H1 (cell line): ENCODE measurements at regions not wholly inside any gene's neighbourhood (a gene's known extent, or its start where the extent isn't known, plus 50 kb on each side); places are given as distances from the start of the nearest gene placed in this dataset.

Experiments
- CTCF ChIA-PET: fragments of 300-600 bp; sonication (Branson Sonifier 250); formaldehyde crosslinking; loops from one replicate; lab custom pipeline; 2021; ENCODE audit not compliant: partially characterized antibody; lab: Charles Lee
- POLR2A ChIA-PET: fragments of 300-600 bp; sonication (Branson Sonifier 250); formaldehyde crosslinking; loops from one replicate; lab custom pipeline; 2021; ENCODE audit warnings: inconsistent platforms; ENCODE audit not compliant: partially characterized antibody; lab: Charles Lee
- DNase-seq, 2 experiments: peaks; one replicate each; pipeline versions ENCODE4 v3.0.0 to v3.0.0-alpha.2; 2010 to 2022; ENCODE audit warnings: low spot score in 2 of 2, low read depth in 1 of 2, mixed read lengths in 1 of 2
- FAIRE-seq: peaks from 2 replicates; lab custom pipeline; 2011; peaks lifted over from hg19 to GRCh38; lab: Jason Lieb, UNC
- H2AFZ ChIP-seq: 2 replicates; pipeline ENCODE4 v1.8.1; 2012; ENCODE audit warnings: low read length, inconsistent platforms
- H2AK5ac ChIP-seq: 2 replicates; pipeline ENCODE4 v1.6.1; 2013; ENCODE audit warnings: low read depth, low read length
- H2BK120ac ChIP-seq: replicated peaks from 2 replicates; pipeline ENCODE3; 2013; ENCODE audit warnings: low read depth, low read length, inconsistent platforms
- H2BK12ac ChIP-seq: 2 replicates; pipeline ENCODE4 v1.6.1; 2013; ENCODE audit warnings: low read depth, low read length
- H2BK15ac ChIP-seq: 2 replicates; pipeline ENCODE4 v1.6.1; 2013; ENCODE audit warnings: low read length
- H2BK20ac ChIP-seq: 2 replicates; pipeline ENCODE4 v1.6.1; 2013; ENCODE audit warnings: low read length
- H2BK5ac ChIP-seq: 2 replicates; pipeline ENCODE4 v1.6.1; 2013; ENCODE audit warnings: low read depth, low read length
- H3K14ac ChIP-seq: 2 replicates; pipeline ENCODE4 v1.6.1; 2013; ENCODE audit warnings: inconsistent platforms; ENCODE audit not compliant: insufficient read length
- H3K18ac ChIP-seq: 2 replicates; pipeline ENCODE4 v1.6.1; 2013; ENCODE audit warnings: low read length; ENCODE audit errors: extremely low read depth
- H3K23ac ChIP-seq: 2 replicates; pipeline ENCODE4 v1.6.1; 2013; ENCODE audit warnings: inconsistent platforms; ENCODE audit not compliant: insufficient read length
- H3K23me2 ChIP-seq: 2 replicates; pipeline ENCODE4 v1.6.1; 2013; ENCODE audit warnings: low read depth, low read length
- H3K27ac ChIP-seq: 2 replicates; pipeline ENCODE4 v1.6.1; 2011; ENCODE audit warnings: low read depth, low read length, inconsistent platforms
- H3K27me3 ChIP-seq, 4 experiments: replicated peaks in 1 of 4; 1 replicate in 1 of 4; 2 replicates in 3 of 4; pipeline versions ENCODE4 v1.6.1 to v1.8.1; 2011 to 2013; ENCODE audit warnings: low read length in 3 of 4, mild to moderate bottlenecking in 3 of 4, inconsistent platforms in 2 of 4, mixed read lengths in 2 of 4, moderate library complexity in 1 of 4; ENCODE audit not compliant: control insufficient read depth in 3 of 4, insufficient read depth in 3 of 4; ENCODE audit errors: extremely low read depth in 1 of 4
- H3K36me3 ChIP-seq, 4 experiments: 2 replicates each; pipeline versions ENCODE4 v1.6.1 to v1.8.1; 2011 to 2013; ENCODE audit warnings: mild to moderate bottlenecking in 4 of 4, low read length in 3 of 4, moderate library complexity in 2 of 4, control low read depth in 1 of 4, inconsistent platforms in 1 of 4; ENCODE audit not compliant: insufficient read depth in 4 of 4, control insufficient read depth in 2 of 4
- H3K4ac ChIP-seq: replicated peaks from 2 replicates; pipeline ENCODE3; 2013; ENCODE audit warnings: low read length, low read depth, mixed read lengths, inconsistent platforms; ENCODE audit not compliant: insufficient read length
- H3K4me1 ChIP-seq, 4 experiments: replicated peaks in 1 of 4; 1 replicate in 1 of 4; 2 replicates in 3 of 4; pipeline versions ENCODE4 v1.6.1 to v1.8.1; 2011 to 2013; ENCODE audit warnings: low read length in 3 of 4, inconsistent platforms in 2 of 4, mixed read lengths in 1 of 4; ENCODE audit not compliant: insufficient read depth in 4 of 4, control insufficient read depth in 3 of 4
- H3K4me2 ChIP-seq, 2 experiments: 2 replicates each; pipeline versions ENCODE4 v1.6.1 to v1.8.1; 2011 to 2013; ENCODE audit warnings: low read depth in 2 of 2, low read length in 2 of 2, control low read depth in 1 of 2, inconsistent platforms in 1 of 2, mild to moderate bottlenecking in 1 of 2; ENCODE audit not compliant: insufficient read depth in 1 of 2
- H3K4me3 ChIP-seq, 4 experiments: fragments of 200-600, 300-600 bp in 1 of 4; sonication (generic), shearing (Covaris generic), sonication (Bioruptor Twin) in 1 of 4; 2 replicates each; pipeline versions ENCODE4 v1.5.1 to v1.8.1; 2011 to 2016; ENCODE audit warnings: low read length in 4 of 4, low read depth in 3 of 4, control low read depth in 2 of 4, inconsistent platforms in 2 of 4, mild to moderate bottlenecking in 2 of 4, mixed read lengths in 1 of 4, moderate library complexity in 1 of 4; ENCODE audit not compliant: insufficient read depth in 2 of 4; ENCODE audit errors: extremely low read depth in 1 of 4
- H3K56ac ChIP-seq: replicated peaks from 2 replicates; pipeline ENCODE3; 2013; ENCODE audit warnings: low read depth, mild to moderate bottlenecking, mixed read lengths, low read length, inconsistent platforms; ENCODE audit not compliant: insufficient read length
- H3K79me1 ChIP-seq: 2 replicates; pipeline ENCODE4 v1.6.1; 2013; ENCODE audit warnings: low read depth, low read length, control low read depth
- H3K79me2 ChIP-seq, 2 experiments: 2 replicates each; pipeline versions ENCODE4 v1.6.1 to v1.8.1; 2012 to 2013; ENCODE audit warnings: low read length in 2 of 2, mild to moderate bottlenecking in 2 of 2, inconsistent platforms in 1 of 2; ENCODE audit not compliant: insufficient read depth in 2 of 2, control insufficient read depth in 1 of 2
- H3K9ac ChIP-seq, 4 experiments: replicated peaks in 1 of 4; 1 replicate in 1 of 4; 2 replicates in 3 of 4; pipeline versions ENCODE4 v1.6.1 to v1.8.1; 2011 to 2013; ENCODE audit warnings: low read depth in 3 of 4, low read length in 3 of 4, control low read depth in 2 of 4, mild to moderate bottlenecking in 2 of 4, moderate library complexity in 2 of 4, inconsistent platforms in 1 of 4; ENCODE audit errors: extremely low read depth in 1 of 4
- H3K9me3 ChIP-seq, 2 experiments: 2 replicates each; pipeline versions ENCODE4 v1.6.1 to v1.8.1; 2012 to 2013; ENCODE audit warnings: mild to moderate bottlenecking in 2 of 2, moderate library complexity in 2 of 2, control low read depth in 1 of 2, inconsistent platforms in 1 of 2, low read depth in 1 of 2, low read length in 1 of 2, mixed read lengths in 1 of 2; ENCODE audit not compliant: insufficient read depth in 2 of 2
- H4K20me1 ChIP-seq, 2 experiments: replicated peaks in 1 of 2; 2 replicates each; pipeline versions ENCODE3 to v1.8.1; 2011 to 2013; ENCODE audit warnings: inconsistent platforms in 2 of 2, low read length in 2 of 2, mild to moderate bottlenecking in 1 of 2; ENCODE audit not compliant: insufficient read depth in 2 of 2, control insufficient read depth in 1 of 2
- H4K5ac ChIP-seq: 2 replicates; pipeline ENCODE4 v1.6.1; 2013; ENCODE audit warnings: low read length, low read depth, mixed read lengths, inconsistent platforms; ENCODE audit not compliant: insufficient read length
- H4K8ac ChIP-seq: 2 replicates; pipeline ENCODE4 v1.8.0; 2013; ENCODE audit warnings: mild to moderate bottlenecking, moderate library complexity, low read length, inconsistent platforms; ENCODE audit not compliant: insufficient read depth; ENCODE audit errors: extremely low read depth
- H4K91ac ChIP-seq: replicated peaks from 2 replicates; pipeline ENCODE3; 2013; ENCODE audit warnings: low read length, mixed read lengths, inconsistent platforms; ENCODE audit not compliant: insufficient read length
- CTCF ChIP-seq, 3 experiments: IDR thresholded peaks; 1 replicate in 2 of 3; 2 replicates in 1 of 3; pipeline versions ENCODE4 v1.5.1 to v1.6.1; 2011; ENCODE audit warnings: low read length in 3 of 3, mild to moderate bottlenecking in 3 of 3, inconsistent platforms in 2 of 3, low read depth in 1 of 3, moderate library complexity in 1 of 3; ENCODE audit not compliant: insufficient read depth in 1 of 3; ENCODE audit errors: control extremely low read depth in 1 of 3
- RAD21 ChIP-seq, 2 experiments: IDR thresholded peaks in 1 of 2; conservative IDR thresholded peaks in 1 of 2; 2 replicates each; pipeline ENCODE4 v1.6.1; 2011; ENCODE audit warnings: low read depth in 2 of 2, low read length in 2 of 2, improper control_type of control experiment in 1 of 2, inconsistent platforms in 1 of 2, mild to moderate bottlenecking in 1 of 2, moderate library complexity in 1 of 2
- SP4 ChIP-seq: IDR thresholded peaks from 2 replicates; pipeline ENCODE4 v1.6.1; 2012; ENCODE audit warnings: low read length, inconsistent platforms
- WGBS, 2 experiments: shearing (Covaris generic) in 1 of 2; methylation state at CpG; one replicate each; pipeline versions ENCODE4 v1.1.6 to v1.1.7; 2013 to 2015; ENCODE audit warnings: low lambda C conversion rate in 2 of 2, mixed read lengths in 2 of 2, inconsistent platforms in 1 of 2, low coverage in 1 of 2, missing lambda C conversion rate in 1 of 2; ENCODE audit not compliant: insufficient replicate concordance in 2 of 2, insufficient coverage in 1 of 2, insufficient read length in 1 of 2; ENCODE audit errors: extremely low coverage in 1 of 2, missing lambda C conversion rate in 1 of 2; 5-methylcytosine and 5-hydroxymethylcytosine counted together

DNA sequence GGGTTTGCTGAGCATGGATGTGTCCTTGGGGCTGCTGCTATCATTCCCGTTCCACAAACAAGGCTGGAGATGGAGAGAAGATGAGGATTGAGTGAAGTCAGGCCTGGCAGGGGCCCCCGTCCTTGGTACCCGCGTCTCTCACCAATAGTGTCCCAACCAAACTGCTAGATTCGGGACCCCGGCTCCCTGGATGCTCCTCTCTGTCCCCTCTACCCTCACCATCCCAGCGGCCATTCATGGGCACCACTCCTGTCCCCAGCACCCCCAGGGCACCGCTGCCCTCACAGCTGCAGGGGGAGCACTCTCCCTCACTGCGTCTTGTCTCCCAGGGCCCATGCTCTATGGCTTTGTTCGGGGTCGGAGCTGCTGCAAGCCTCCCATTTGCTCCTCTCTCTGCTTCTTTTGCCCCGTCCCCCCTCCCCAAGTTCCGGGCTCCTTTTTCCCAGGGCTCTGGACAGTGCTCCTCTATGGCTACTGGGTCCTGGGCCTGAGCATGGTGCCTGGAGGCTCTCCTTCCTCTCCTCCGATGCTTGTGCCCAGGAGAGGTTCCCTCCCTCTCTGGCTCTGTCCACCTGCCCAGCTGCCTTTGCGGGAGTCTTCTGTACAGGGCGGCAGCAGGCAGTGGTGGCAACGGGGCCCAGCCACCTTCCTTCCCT, 219.5 kb downstream of the TEX29 start:
- no peak for DNase-seq
- Histone ChIP-seq H2BK120ac (no peak overlapping the region), H3K36me3 (no peaks in the 10 kb centered on the region), H3K14ac (no peak overlapping the region), H3K4me2 (no peak overlapping the region), H4K20me1 (no peaks in the 10 kb centered on the region), H2AK5ac (no peak overlapping the region), H3K56ac (no peak overlapping the region), H2BK5ac (no peak overlapping the region), H3K4me1 (peaks cover 0 to 15% (median 7%) of the 10 kb centered on the region in 4 experiments; a peak in 6 of 7 replicates), H2BK20ac (no peak overlapping the region), H4K8ac (0 out of 2 replicates have a peak overlapping the region, but pooled peaks have one; percentile 14), H3K9me3 (no peaks in the 10 kb centered on the region), H2AFZ (no peak overlapping the region), H2BK12ac (no peak overlapping the region), H3K79me1 (no peaks in the 10 kb centered on the region), H3K4ac (no peak overlapping the region), H3K23ac (no peak overlapping the region), H3K18ac (no peak overlapping the region), H4K91ac (peak overlapping the region; percentile 54), H3K23me2 (no peaks in the 10 kb centered on the region), H3K9ac (no peak overlapping the region), H3K79me2 (no peaks in the 10 kb centered on the region), H2BK15ac (no peak overlapping the region), H4K5ac (no peak overlapping the region), H3K27me3 (peaks cover 0 to 15% (median 13%) of the 10 kb centered on the region in 4 experiments; a peak in 4 of 7 replicates), H3K4me3 (no peak overlapping the region), H3K27ac (no peak overlapping the region)
- TF ChIP-seq SP4: no peak
- peak; percentile 34 to 47; a peak in 3 of 4 replicates for TF ChIP-seq RAD21 (IDR thresholded peaks at IDR 0.05 in 1 of 2, conservative IDR thresholded peaks at IDR 0.05 in 1 of 2; ENCODE audit: low read depth in 2 of 2, low read length in 2 of 2)
- TF ChIP-seq CTCF (IDR thresholded peaks at IDR 0.05; ENCODE audit: control extremely low read depth in 1 of 3, insufficient read depth in 1 of 3, low read depth in 1 of 3, low read length in 3 of 3): peak; percentile 33 to 63 (median 55)
- POLR2A ChIA-PET: no interaction called here
- FAIRE-seq: no peak
- WGBS, 2 experiments: 89% methylated on average over 13 of the region's 17 CpGs; no CpG with 5 or more reads in 1 of the 2 experiments
- CTCF ChIA-PET: interaction anchor here (0.5 to 2.0 kb wide), 7 partner anchors 9 to 93 kb away, joined by 3 to 6 read pairs (median 4); no protein-coding TSS in a partner anchor
